Progenitor cell of endocrine pancreas (in vitro differentiated cells): ENCODE measurements at regions not wholly inside any gene's neighbourhood (a gene's known extent, or its start where the extent isn't known, plus 50 kb on each side); places are given as distances from the start of the nearest gene placed in this dataset.

Experiments
- DNase-seq: peaks from one replicate; pipeline ENCODE4 v3.0.0; 2021; ENCODE audit warnings: low spot score; ENCODE audit not compliant: unreplicated experiment
- H3K27ac Mint-ChIP-seq: 2 replicates; pipeline ENCODE4 v1.8.0; 2021; ENCODE audit warnings: mild to moderate bottlenecking, moderate library complexity, mixed read lengths
- H3K27me3 Mint-ChIP-seq: 2 replicates; pipeline ENCODE4 v1.8.0; 2021; ENCODE audit warnings: mixed read lengths
- H3K36me3 Mint-ChIP-seq: 2 replicates; pipeline ENCODE4 v1.8.0; 2022; ENCODE audit warnings: mixed read lengths; ENCODE audit not compliant: insufficient read depth
- H3K4me1 Mint-ChIP-seq: 2 replicates; pipeline ENCODE4 v1.8.0; 2021; ENCODE audit warnings: low read depth, mixed read lengths
- H3K4me3 Mint-ChIP-seq: 2 replicates; pipeline ENCODE4 v1.8.0; 2021; ENCODE audit warnings: low read depth, mild to moderate bottlenecking, moderate library complexity, mixed read lengths
- H3K9me3 Mint-ChIP-seq: 2 replicates; pipeline ENCODE4 v1.8.0; 2021; ENCODE audit warnings: low read depth, mixed read lengths
- TF ChIP-seq, protein P1 (sequence below): fragments of 200-600 bp; sonication (generic); IDR thresholded peaks from one replicate; pipeline ENCODE4 v1.5.0; 2021; ENCODE audit warnings: antibody characterized with exemption, mild to moderate bottlenecking; ENCODE audit not compliant: unreplicated experiment

DNA sequence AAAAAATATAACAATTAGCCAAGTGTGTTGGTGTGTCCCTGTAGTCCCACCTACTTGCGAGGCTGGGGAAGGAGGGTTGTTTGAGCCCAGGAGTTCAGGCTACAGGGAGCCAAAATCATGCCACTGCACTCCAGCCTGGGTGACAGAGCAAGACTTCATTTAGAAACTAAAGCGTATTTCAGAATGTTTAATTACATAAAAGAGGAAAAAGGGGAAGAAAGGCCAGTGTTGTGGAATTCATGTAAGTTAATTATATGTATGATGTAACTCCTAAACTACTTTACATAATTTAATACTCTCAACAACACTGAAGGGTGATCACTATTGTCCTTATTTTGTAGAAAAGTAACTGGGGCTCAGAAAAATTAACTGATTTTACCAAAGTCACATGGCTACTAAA, 67.2 kb upstream of the HOPX start:
- TF ChIP-seq, protein P1, sequence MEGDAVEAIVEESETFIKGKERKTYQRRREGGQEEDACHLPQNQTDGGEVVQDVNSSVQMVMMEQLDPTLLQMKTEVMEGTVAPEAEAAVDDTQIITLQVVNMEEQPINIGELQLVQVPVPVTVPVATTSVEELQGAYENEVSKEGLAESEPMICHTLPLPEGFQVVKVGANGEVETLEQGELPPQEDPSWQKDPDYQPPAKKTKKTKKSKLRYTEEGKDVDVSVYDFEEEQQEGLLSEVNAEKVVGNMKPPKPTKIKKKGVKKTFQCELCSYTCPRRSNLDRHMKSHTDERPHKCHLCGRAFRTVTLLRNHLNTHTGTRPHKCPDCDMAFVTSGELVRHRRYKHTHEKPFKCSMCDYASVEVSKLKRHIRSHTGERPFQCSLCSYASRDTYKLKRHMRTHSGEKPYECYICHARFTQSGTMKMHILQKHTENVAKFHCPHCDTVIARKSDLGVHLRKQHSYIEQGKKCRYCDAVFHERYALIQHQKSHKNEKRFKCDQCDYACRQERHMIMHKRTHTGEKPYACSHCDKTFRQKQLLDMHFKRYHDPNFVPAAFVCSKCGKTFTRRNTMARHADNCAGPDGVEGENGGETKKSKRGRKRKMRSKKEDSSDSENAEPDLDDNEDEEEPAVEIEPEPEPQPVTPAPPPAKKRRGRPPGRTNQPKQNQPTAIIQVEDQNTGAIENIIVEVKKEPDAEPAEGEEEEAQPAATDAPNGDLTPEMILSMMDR = no peak
- Mint-ChIP-seq H3K4me1 (no peaks in the 10 kb centered on the region), H3K27me3 (peaks cover 3% of the 10 kb centered on the region), H3K36me3 (no peaks in the 10 kb centered on the region), H3K9me3 (peaks cover 14% of the 10 kb centered on the region), H3K4me3 (no peak overlapping the region), H3K27ac (no peak overlapping the region)
- DNase-seq = no peak

DNA sequence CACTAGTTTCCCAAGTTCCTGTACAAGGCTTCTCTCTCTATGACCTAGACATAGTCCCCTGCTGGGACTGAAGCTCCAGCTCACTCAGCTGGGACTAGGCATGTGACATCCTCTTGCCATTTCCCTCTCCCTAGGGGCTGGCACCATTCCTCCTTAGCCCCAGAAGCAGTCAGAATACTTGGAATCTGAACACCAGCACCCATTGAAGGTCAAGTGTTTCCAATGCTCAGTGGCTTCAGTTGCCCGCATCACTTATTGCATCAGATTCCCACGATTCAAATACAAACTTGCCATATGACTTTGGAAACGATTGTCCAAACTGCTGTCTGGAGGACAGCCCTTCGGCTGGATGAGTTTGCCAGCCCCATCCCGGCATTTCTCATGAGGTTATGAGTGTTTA, 65.5 kb upstream of the HOPX start:
- H3K27ac Mint-ChIP-seq = no peak overlapping the region
- TF ChIP-seq, protein P1 = no peak

DNA sequence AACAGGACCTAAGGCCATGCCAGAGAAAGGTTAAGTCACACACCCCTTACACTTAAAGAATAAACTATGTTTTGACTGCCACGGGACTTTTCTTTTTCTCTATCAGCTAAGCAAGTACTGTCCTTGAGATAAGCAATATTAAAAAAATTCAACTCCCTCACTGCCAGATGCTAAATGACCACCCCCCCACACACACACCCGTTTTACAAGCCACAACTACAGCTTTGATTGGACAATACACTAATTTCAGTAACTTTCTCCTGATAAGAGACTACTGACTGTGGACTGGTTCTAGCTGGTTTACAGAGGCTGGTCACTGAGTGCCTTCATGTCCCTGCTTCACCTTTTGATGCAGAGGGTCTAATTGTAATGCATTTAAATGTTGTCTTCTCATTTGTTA, 63.9 kb upstream of the HOPX start:
- H3K9me3 Mint-ChIP-seq = peaks cover 6% of the 10 kb centered on the region
- TF ChIP-seq, protein P1 = no peak
- no peak overlapping the region for H3K4me3 Mint-ChIP-seq
- peaks cover 2% of the 10 kb centered on the region for H3K4me1 Mint-ChIP-seq
- no peaks in the 10 kb centered on the region for H3K27me3 Mint-ChIP-seq
- no peaks in the 10 kb centered on the region for H3K36me3 Mint-ChIP-seq
- no peak for DNase-seq
- no peak overlapping the region for H3K27ac Mint-ChIP-seq

More for the DNA sequence above, 65.5 kb upstream of the HOPX start:
- Mint-ChIP-seq H3K27me3 (peaks cover 3% of the 10 kb centered on the region), H3K9me3 (peaks cover 13% of the 10 kb centered on the region), H3K4me3 (no peak overlapping the region), H3K4me1 (peaks cover 2% of the 10 kb centered on the region), H3K36me3 (no peaks in the 10 kb centered on the region)
- DNase-seq = no peak

DNA sequence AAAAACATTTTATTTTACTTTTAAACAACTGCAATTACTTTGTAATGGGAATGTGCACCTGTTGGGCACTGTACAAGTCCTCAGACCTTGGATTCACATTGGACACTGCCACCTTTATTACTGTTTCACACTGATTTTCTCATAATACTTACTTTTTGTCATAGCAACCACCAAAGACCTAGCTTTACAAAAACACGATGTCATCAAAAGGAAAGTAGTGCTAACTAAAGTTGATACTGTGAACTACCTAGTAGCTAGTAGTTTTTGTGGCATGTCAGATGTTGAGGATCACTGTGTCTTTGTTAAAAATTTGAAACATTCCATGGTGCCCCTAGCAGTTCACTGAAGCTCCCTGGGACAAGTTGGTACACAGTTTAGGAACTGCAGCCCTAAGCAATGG, 62.9 kb upstream of the HOPX start:
- no peaks in the 10 kb centered on the region for H3K36me3 Mint-ChIP-seq
- H3K27me3 Mint-ChIP-seq = peaks cover 3% of the 10 kb centered on the region
- peaks cover 6% of the 10 kb centered on the region for H3K9me3 Mint-ChIP-seq
- H3K27ac Mint-ChIP-seq = no peak overlapping the region
- TF ChIP-seq, protein P1 = no peak
- DNase-seq = no peak
- H3K4me1 Mint-ChIP-seq = peaks cover 2% of the 10 kb centered on the region
- no peak overlapping the region for H3K4me3 Mint-ChIP-seq

DNA sequence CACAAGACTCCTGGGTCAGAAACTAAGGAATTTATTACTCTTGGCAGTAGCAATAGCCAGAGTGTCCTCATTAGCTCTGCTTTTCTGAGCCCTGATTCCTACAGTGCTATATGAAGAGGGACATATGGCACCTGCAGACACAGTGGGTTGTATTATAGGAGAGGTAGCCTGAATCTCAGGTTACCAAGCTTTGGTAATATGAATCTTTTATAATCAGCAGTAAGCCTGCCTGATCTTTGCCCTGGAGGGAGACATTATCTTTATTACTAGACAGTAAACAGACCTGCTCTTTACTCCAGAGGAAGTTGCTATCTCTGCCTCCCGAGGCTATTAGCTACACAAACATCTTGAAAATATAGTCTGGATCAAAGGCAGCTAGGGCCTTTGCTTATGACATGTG, 62.5 kb upstream of the HOPX start:
- TF ChIP-seq, protein P1 = no peak
- H3K4me1 Mint-ChIP-seq = peaks cover 2% of the 10 kb centered on the region
- no peaks in the 10 kb centered on the region for H3K36me3 Mint-ChIP-seq
- no peak overlapping the region for H3K4me3 Mint-ChIP-seq
- H3K9me3 Mint-ChIP-seq = peaks cover 6% of the 10 kb centered on the region
- peaks cover 3% of the 10 kb centered on the region for H3K27me3 Mint-ChIP-seq
- DNase-seq = no peak
- peak overlapping the region; percentile 59 for H3K27ac Mint-ChIP-seq
